IMR-90 (cell line): ENCODE measurements at regions not wholly inside any gene's neighbourhood (a gene's known extent, or its start where the extent isn't known, plus 50 kb on each side); places are given as distances from the start of the nearest gene placed in this dataset.
A peak's percentile ranks its signal among the peaks of the same experiment; 100 is the strongest.

Experiments used
- ATAC-seq: fragments of 200-7000 bp; cut with Tn5 transposase; 2 replicates; pipeline ENCODE4 v1.9.1; 2020; ENCODE audit warnings: low read depth, mild to moderate bottlenecking, moderate library complexity
- BruUV-seq: library from RNA; stranded (reverse); fragments of 400-500 nt; replicated peaks from 2 replicates; lab custom pipeline; 2021; lab: Mats Ljungman, UMichigan
- CTCF ChIA-PET: fragments of 300-600 bp; formaldehyde crosslinking; extraction: SDS; loops from one replicate; lab custom pipeline; 2021; ENCODE audit warnings: antibody characterized with exemption; lab: Yijun Ruan, JAX
- POLR2A ChIA-PET: fragments of 300-600 bp; sonication (Branson Sonifier 250); formaldehyde crosslinking; loops from one replicate; lab custom pipeline; 2022; ENCODE audit warnings: antibody characterized with exemption; ENCODE audit not compliant: unreplicated experiment; lab: Charles Lee
- DNase-seq: peaks from one replicate; pipeline ENCODE4 v3.0.0; 2013
- H2AFZ ChIP-seq: replicated peaks from 2 replicates; pipeline ENCODE3; 2013; ENCODE audit warnings: low read length, mild to moderate bottlenecking; ENCODE audit not compliant: poor library complexity
- H2AK5ac ChIP-seq: 2 replicates; pipeline ENCODE4 v1.6.1; 2013; ENCODE audit warnings: low read depth, low read length, inconsistent platforms
- H2AK9ac ChIP-seq: replicated peaks from 2 replicates; pipeline ENCODE3; 2013; ENCODE audit warnings: mild to moderate bottlenecking, low read depth, low read length, moderate library complexity; ENCODE audit not compliant: poor library complexity
- H2BK120ac ChIP-seq: 2 replicates; pipeline ENCODE4 v1.6.1; 2013; ENCODE audit warnings: low read depth, low read length, inconsistent platforms
- H2BK15ac ChIP-seq: 3 replicates; pipeline ENCODE4 v1.6.1; 2013; ENCODE audit warnings: low read depth, low read length, inconsistent platforms
- H2BK20ac ChIP-seq: 2 replicates; pipeline ENCODE4 v1.6.1; 2013; ENCODE audit warnings: low read depth, mild to moderate bottlenecking, inconsistent platforms, low read length, moderate library complexity
- H2BK5ac ChIP-seq: 2 replicates; pipeline ENCODE4 v1.6.1; 2013; ENCODE audit warnings: mild to moderate bottlenecking, low read depth, low read length, inconsistent platforms; ENCODE audit not compliant: poor library complexity, severe bottlenecking
- H3K14ac ChIP-seq: replicated peaks from 2 replicates; pipeline ENCODE4 v1.6.1; 2013; ENCODE audit warnings: low read depth, low read length, inconsistent platforms
- H3K18ac ChIP-seq: 2 replicates; pipeline ENCODE4 v1.6.1; 2013; ENCODE audit warnings: low read depth, low read length, control low read depth
- H3K23ac ChIP-seq: 2 replicates; pipeline ENCODE4 v1.6.1; 2013; ENCODE audit warnings: low read depth, low read length, inconsistent platforms
- H3K27ac ChIP-seq: 2 replicates; pipeline ENCODE4 v1.5.1; 2013; ENCODE audit warnings: mild to moderate bottlenecking, control low read depth, low read length; ENCODE audit not compliant: insufficient read depth
- H3K27me3 ChIP-seq: 2 replicates; pipeline ENCODE4 v1.6.1; 2013; ENCODE audit warnings: low read length; ENCODE audit not compliant: control insufficient read depth, insufficient read depth
- H3K36me3 ChIP-seq: 2 replicates; pipeline ENCODE4 v1.6.1; 2013; ENCODE audit warnings: low read length, mixed read lengths; ENCODE audit not compliant: control insufficient read depth, insufficient read depth
- H3K4ac ChIP-seq: 2 replicates; pipeline ENCODE4 v1.6.1; 2013; ENCODE audit warnings: low read depth, low read length, inconsistent platforms
- H3K4me1 ChIP-seq: 2 replicates; pipeline ENCODE4 v1.6.1; 2013; ENCODE audit warnings: low read length, mixed read lengths; ENCODE audit not compliant: control insufficient read depth, insufficient read depth
- H3K4me2 ChIP-seq: 2 replicates; pipeline ENCODE4 v1.6.1; 2013; ENCODE audit warnings: low read depth, mild to moderate bottlenecking, control low read depth, low read length, moderate library complexity
- H3K4me3 ChIP-seq: 2 replicates; pipeline ENCODE4 v1.5.1; 2013; ENCODE audit warnings: low read depth, mild to moderate bottlenecking, control low read depth, low read length, moderate library complexity; ENCODE audit not compliant: insufficient read depth
- H3K56ac ChIP-seq: 2 replicates; pipeline ENCODE4 v1.6.1; 2013; ENCODE audit warnings: low read length, inconsistent platforms; ENCODE audit not compliant: insufficient read depth; ENCODE audit errors: extremely low read depth
- H3K79me1 ChIP-seq, 2 experiments: 2 replicates each; pipeline ENCODE4 v1.6.1; 2013; ENCODE audit warnings: low read length in 2 of 2, inconsistent platforms in 1 of 2, low read depth in 1 of 2
- H3K9ac ChIP-seq: 2 replicates; pipeline ENCODE4 v1.6.1; 2013; ENCODE audit warnings: low read depth, low read length, control low read depth
- H3K9me1 ChIP-seq: 2 replicates; pipeline ENCODE4 v1.6.1; 2013; ENCODE audit warnings: low read length, inconsistent platforms; ENCODE audit not compliant: insufficient read depth
- H3K9me3 ChIP-seq: 2 replicates; pipeline ENCODE4 v1.6.1; 2013; ENCODE audit warnings: low read length; ENCODE audit not compliant: control insufficient read depth, insufficient read depth
- H4K20me1 ChIP-seq: 2 replicates; pipeline ENCODE4 v1.6.1; 2013; ENCODE audit warnings: low read length, inconsistent platforms; ENCODE audit not compliant: insufficient read depth
- H4K5ac ChIP-seq: 2 replicates; pipeline ENCODE4 v1.6.1; 2013; ENCODE audit warnings: mild to moderate bottlenecking, low read depth, low read length, control low read depth
- H4K8ac ChIP-seq, 2 experiments: 2 replicates each; pipeline ENCODE4 v1.6.1; 2013; ENCODE audit warnings: low read depth in 2 of 2, low read length in 2 of 2, control low read depth in 1 of 2, inconsistent platforms in 1 of 2
- H4K91ac ChIP-seq: 2 replicates; pipeline ENCODE4 v1.6.1; 2013; ENCODE audit warnings: low read depth, low read length, inconsistent platforms; ENCODE audit not compliant: insufficient read depth
- BHLHE40 ChIP-seq: fragments of 150-350 bp; IDR thresholded peaks from 2 replicates; pipeline ENCODE4 v1.6.1; 2016; ENCODE audit warnings: mild to moderate bottlenecking, low read depth, low read length
- CEBPB ChIP-seq: IDR thresholded peaks from 2 replicates; pipeline ENCODE4 v1.6.1; 2012; ENCODE audit warnings: low read depth, low read length, improper control_type of control experiment
- CHD1 ChIP-seq: IDR thresholded peaks from 2 replicates; pipeline ENCODE4 v1.6.1; 2012; ENCODE audit warnings: low read depth, low read length, improper control_type of control experiment
- CTCF ChIP-seq: conservative IDR thresholded peaks from 2 replicates; pipeline ENCODE4 v1.5.1; 2012; ENCODE audit warnings: mild to moderate bottlenecking, low read depth, low read length, improper control_type of control experiment
- ELK1 ChIP-seq: fragments of 150-350 bp; IDR thresholded peaks from 2 replicates; pipeline ENCODE4 v1.6.1; 2016; ENCODE audit warnings: low read depth, mild to moderate bottlenecking, low read length, moderate library complexity, borderline replicate concordance
- FOS ChIP-seq: fragments of 150-350 bp; IDR thresholded peaks from 2 replicates; pipeline ENCODE4 v1.6.1; 2016; ENCODE audit warnings: low read depth, low read length
- MAFK ChIP-seq: IDR thresholded peaks from 2 replicates; pipeline ENCODE4 v1.6.1; 2012; ENCODE audit warnings: low read depth, low read length, improper control_type of control experiment
- MAZ ChIP-seq: IDR thresholded peaks from 2 replicates; pipeline ENCODE4 v1.6.1; 2012; ENCODE audit warnings: low read depth, mild to moderate bottlenecking, low read length, improper control_type of control experiment, moderate library complexity, borderline replicate concordance
- MXI1 ChIP-seq: IDR thresholded peaks from 2 replicates; pipeline ENCODE4 v1.6.1; 2012; ENCODE audit warnings: low read depth, mild to moderate bottlenecking, low read length, moderate library complexity, borderline replicate concordance
- NFE2L2 ChIP-seq: fragments of 150-350 bp; IDR thresholded peaks from 2 replicates; pipeline ENCODE4 v1.6.1; 2016; ENCODE audit warnings: low read depth, mild to moderate bottlenecking, low read length
- POLR2A ChIP-seq: IDR thresholded peaks from 2 replicates; pipeline ENCODE4 v1.6.1; 2012; ENCODE audit warnings: mild to moderate bottlenecking, low read depth, low read length
- RAD21 ChIP-seq: IDR thresholded peaks from 2 replicates; pipeline ENCODE4 v1.6.1; 2012; ENCODE audit warnings: low read length, improper control_type of control experiment
- RCOR1 ChIP-seq: IDR thresholded peaks from 2 replicates; pipeline ENCODE4 v1.6.1; 2012; ENCODE audit warnings: mild to moderate bottlenecking, low read length, improper control_type of control experiment; ENCODE audit not compliant: insufficient replicate concordance
- RFX5 ChIP-seq: IDR thresholded peaks from 2 replicates; pipeline ENCODE4 v1.8.0; 2012; ENCODE audit warnings: low read depth, mild to moderate bottlenecking, low read length, moderate library complexity
- SMC3 ChIP-seq: fragments of 150-350 bp; IDR thresholded peaks from 2 replicates; pipeline ENCODE4 v1.6.1; 2016; ENCODE audit warnings: low read depth, mild to moderate bottlenecking, antibody characterized with exemption, low read length, moderate library complexity
- USF2 ChIP-seq: fragments of 150-350 bp; IDR thresholded peaks from 2 replicates; pipeline ENCODE4 v1.6.1; 2017; ENCODE audit warnings: mild to moderate bottlenecking, antibody characterized with exemption, low read length, low read depth
- WGBS, 2 experiments: methylation state at CpG; one replicate each; pipeline versions ENCODE4 v1.1.5 to v1.1.7; 2013; ENCODE audit warnings: missing lambda C conversion rate in 2 of 2; ENCODE audit not compliant: insufficient read length in 1 of 2; ENCODE audit errors: extremely low coverage in 2 of 2; 5-methylcytosine and 5-hydroxymethylcytosine counted together
- dilution Hi-C: fragments of 300-500 bp; cut with HindIII; formaldehyde crosslinking; loops from one replicate; pipeline ENCODE4 v1.14.3; 2018; ENCODE audit warnings: low sequenced_read_pairs; ENCODE audit not compliant: unreplicated experiment
- in situ Hi-C: fragments of 300-500 bp; cut with MboI; formaldehyde crosslinking; loops from 3 replicates; pipeline ENCODE4 v1.14.3; 2019; ENCODE audit warnings: low sequenced_read_pairs, inconsistent platforms, mixed read lengths
- intact Hi-C: fragments of 100-400 bp; cut with micrococcal nuclease; formaldehyde crosslinking; loops from 2 replicates; pipeline ENCODE4 v1.10.0; 2022

- Histone ChIP-seq H2BK120ac (no peak overlapping the region), H3K9ac (no peak overlapping the region), H4K91ac (no peak overlapping the region), H3K4me1 (peaks cover 3% of the 10 kb centered on the region; the same call in 1 of the 2 replicates), H3K14ac (no peak overlapping the region), H3K18ac (no peak overlapping the region), H3K4me2 (no peak overlapping the region), H3K27me3 (no peaks in the 10 kb centered on the region), H2BK15ac (no peak overlapping the region), H2AK9ac (no peak overlapping the region), H2AFZ (no peak overlapping the region), H3K9me3 (no peaks in the 10 kb centered on the region), H3K56ac (no peak overlapping the region), H4K8ac (no peak overlapping the region), H3K23ac (no peak overlapping the region), H3K27ac (no peak overlapping the region), H3K9me1 (0 out of 2 replicates have a peak, but pooled peaks cover 2% of the 10 kb centered on the region), H2BK5ac (no peak overlapping the region), H3K79me1 (peaks cover 33 to 51% of the 10 kb centered on the region in 2 experiments), H2BK20ac (no peak overlapping the region), H3K36me3 (peaks cover 6% of the 10 kb centered on the region; the same call in 1 of the 2 replicates), H2AK5ac (no peak overlapping the region), H4K5ac (peak overlapping the region; percentile 12; the same call in 1 of the 2 replicates), H4K20me1 (no peaks in the 10 kb centered on the region; the same call in 1 of the 2 replicates), H3K4ac (no peak overlapping the region), H3K4me3 (no peak overlapping the region)
- in situ Hi-C loops, result loop anchor here (10.0 kb wide), 1 partner anchor 439 kb away; no protein-coding TSS in a partner anchor
- no peak for ATAC-seq
- intact Hi-C loops, result no loop called here
- DNase-seq, result no peak
- no peak for TF ChIP-seq FOS
- no peak for TF ChIP-seq ELK1
- no peak for TF ChIP-seq CEBPB
- TF ChIP-seq MAZ, result no peak
- no peak for TF ChIP-seq NFE2L2
- TF ChIP-seq RFX5, result no peak
- TF ChIP-seq RAD21, result no peak
- no peak for TF ChIP-seq MXI1
- TF ChIP-seq MAFK, result no peak
- no peak for TF ChIP-seq RCOR1
- TF ChIP-seq SMC3, result no peak
- no peak for TF ChIP-seq CTCF
- TF ChIP-seq POLR2A, result no peak
- no peak for TF ChIP-seq USF2
- no peak for TF ChIP-seq CHD1
- no peak for TF ChIP-seq BHLHE40
- dilution Hi-C loops, result no loop called here
- BruUV-seq, result no TSS peak
- WGBS, 2 experiments, result 40% methylated on average over 1 of the region's 4 CpGs; no CpG with 5 or more reads in 1 of the 2 experiments
- CTCF ChIA-PET, result no interaction called here
- POLR2A ChIA-PET, result interaction anchor here (0.7 kb wide), 1 partner anchor 9 kb away, joined by 3 read pairs; no protein-coding TSS in a partner anchor
Measured at GRCh38 chr4:71275570-71275969, 63.2 kb upstream of the SLC4A4 start.
